ENCODE measurements at regions not wholly inside any gene's neighbourhood (a gene's known extent, or its start where the extent isn't known, plus 50 kb on each side); places are given as distances from the start of the nearest gene placed in this dataset.

DNA sequence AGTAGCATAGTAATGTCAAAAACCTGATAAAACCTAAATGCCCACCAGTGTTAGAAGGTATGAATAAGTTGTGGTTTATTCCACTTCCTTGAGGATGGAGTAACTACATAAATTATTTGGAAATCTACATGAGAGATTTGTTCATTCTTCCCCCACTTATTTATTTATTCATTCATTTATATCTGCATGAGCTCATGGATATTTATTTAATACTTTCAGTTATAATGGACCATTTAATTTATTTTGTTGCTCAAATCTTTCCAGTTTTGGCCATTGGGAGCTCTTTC lies 223.8 kb upstream of the S1PR3 start:
- DNase-seq, result no peak

DNA sequence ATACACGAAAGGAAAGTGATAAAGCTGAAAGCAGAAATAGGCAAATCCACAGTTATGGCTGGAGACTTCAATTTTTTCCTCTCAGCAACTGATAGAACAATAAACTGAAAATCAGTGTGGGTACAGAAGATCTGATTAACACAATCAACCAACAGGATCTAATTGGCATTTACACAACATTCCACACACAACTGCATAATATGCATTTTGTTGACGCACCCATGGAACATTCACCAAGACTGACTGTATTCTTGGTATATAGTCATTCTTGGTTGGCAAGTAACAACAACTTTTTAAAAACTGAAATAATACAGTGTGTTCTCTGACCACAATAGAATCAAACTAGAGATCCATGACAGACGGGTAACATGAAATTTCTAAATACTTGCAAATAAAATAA lies 218.7 kb upstream of the S1PR3 start:
- DNase-seq, result no peak

- DNase-seq, result no peak
Measured at GRCh38 chr9:88773126-88773525, 218.1 kb upstream of the S1PR3 start.

- DNase-seq, result no peak
Measured at GRCh38 chr9:88773627-88774244, 217.5 kb upstream of the S1PR3 start.

DNA sequence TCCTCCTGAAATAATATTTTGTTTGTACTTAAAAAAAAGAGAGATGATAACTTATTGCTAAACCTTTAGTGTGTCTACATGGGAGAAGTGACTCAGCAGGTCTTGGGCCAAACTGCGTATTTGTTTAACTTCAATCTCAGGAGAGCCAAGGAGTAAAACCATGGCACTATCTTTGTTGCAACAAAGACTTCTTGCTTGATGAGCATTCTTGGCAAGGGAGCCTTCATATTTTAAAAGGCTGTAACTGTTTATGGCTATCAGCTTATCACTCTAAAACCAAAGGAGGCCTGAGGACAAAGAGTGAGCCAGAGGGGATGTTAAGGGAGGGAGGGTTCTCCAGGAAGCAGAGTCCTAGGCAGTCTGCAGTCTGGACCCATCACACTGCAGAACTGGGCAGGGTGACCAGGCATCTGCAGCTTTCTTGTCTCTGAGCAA lies 216.2 kb upstream of the S1PR3 start:
- DNase-seq, result no peak

GRCh38 chr9:88775559-88775958 lies 215.7 kb upstream of the S1PR3 start:
- no peak for DNase-seq

- DNase-seq, result no peak
Measured at GRCh38 chr9:88775966-88776365, 215.3 kb upstream of the S1PR3 start.

DNA sequence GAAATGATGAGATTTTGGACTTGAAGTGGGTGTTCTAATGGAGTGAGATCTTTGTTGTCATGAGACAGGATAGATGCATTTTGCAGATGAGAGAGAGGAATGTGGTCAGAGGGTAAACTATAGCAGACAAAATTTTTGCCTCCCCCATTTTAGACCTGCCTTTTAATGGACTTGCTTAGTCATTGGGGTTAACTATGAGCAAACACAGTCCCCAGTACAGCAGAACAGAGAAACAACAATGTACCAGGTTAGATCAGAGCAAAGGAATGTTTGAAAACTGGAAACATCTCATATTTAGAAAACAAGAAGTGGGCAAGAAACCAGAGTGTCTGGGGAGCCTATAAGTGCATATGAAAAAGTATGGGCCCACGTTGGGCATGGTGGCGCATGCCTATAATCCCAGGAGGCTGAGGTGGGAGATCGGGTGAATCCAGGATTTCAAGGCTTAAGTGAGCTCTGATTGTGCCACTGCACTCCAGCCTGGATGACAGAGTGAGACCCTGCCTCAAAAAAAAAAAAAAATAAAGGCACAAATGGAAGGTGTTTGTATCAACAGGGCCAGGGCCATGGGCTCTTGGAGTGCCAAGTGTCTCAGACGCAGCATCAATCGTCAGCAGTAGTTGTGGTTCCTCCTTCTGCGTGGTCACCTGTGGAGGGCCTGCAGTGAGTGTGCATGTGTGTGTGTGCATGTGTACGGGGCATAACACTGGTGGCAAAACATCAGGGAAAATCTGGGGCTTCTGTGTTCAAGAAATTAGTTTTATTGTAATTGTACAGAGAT lies 214.4 kb upstream of the S1PR3 start:
- DNase-seq, result no peak

DNA sequence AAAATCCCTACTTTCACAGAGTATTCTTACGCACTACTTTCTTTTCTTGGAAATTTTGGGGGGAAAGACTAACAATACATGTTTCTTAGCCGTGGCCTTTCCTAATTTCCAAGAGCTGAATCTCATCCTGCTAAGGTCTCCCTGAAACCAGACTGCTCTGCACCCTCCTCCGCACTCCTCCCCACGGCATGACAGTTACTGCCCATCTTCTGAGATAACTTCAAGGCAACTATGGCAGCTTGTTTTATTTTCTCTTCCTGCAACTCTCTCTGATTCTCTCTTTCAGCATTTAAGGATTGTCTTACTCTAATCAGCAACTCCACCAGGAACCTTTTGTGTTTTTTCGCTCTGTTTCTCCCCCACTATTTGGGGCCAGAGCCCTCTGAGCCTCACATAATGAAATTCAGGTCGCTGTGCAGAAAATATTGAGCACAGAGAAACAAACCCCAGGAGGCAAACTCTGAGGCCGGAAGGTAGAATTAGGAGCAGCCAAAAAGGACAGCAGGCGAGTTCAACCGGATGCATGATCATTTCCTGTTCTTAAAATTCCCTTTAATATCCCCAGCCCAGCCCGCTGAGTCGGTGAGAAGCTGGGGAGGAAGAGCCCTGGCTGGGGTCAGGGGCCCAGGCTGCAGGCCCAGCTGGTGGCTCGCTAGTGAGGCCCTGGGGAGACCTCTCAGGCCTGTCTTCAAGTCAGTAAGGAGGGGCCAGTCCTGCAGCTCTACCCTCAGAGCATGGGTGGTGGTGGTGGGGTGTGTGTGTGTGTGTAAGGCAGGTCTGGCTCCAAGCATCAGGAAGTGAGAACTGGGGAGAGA lies 213.6 kb upstream of the S1PR3 start:
- no peak for DNase-seq

DNA sequence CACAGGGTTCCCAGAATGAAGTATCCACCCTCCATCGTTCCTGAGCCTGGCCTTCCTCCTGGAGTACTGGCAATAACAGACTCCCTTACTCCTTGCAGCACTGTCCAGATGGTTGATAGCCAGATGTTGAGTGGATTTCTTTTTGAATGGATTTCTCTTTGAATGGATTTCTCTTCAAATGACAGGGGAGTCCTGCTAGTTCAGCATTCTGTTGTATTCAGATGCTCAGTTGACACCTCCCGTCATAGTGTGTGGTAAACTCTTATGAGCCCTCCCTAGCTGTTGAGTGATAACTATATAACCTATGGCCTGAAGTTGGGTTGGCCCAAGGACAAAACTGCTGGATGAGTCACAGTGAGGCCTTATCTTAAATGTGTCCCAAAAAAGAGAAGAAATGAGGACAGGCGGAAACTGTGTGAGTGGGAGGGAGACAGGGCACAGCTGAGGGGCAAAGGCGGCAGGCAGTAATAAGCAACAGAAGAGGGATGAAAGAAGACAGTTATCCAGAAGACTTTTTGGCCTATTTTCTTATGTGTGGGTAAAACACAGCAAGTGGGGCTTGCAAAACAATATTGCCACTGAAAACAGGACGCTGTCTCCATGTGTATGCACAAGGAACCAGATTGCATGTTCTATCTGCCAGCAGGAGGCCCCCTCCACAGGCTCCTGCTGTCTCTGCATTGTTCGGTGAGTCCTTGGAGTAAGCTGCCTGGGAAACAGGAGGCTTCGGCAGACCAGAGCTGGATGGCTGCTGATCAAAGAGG lies 209.5 kb upstream of the S1PR3 start:
- no peak for DNase-seq

- DNase-seq, result no peak
Measured at GRCh38 chr9:88782931-88783710, 208.1 kb upstream of the S1PR3 start.

DNA sequence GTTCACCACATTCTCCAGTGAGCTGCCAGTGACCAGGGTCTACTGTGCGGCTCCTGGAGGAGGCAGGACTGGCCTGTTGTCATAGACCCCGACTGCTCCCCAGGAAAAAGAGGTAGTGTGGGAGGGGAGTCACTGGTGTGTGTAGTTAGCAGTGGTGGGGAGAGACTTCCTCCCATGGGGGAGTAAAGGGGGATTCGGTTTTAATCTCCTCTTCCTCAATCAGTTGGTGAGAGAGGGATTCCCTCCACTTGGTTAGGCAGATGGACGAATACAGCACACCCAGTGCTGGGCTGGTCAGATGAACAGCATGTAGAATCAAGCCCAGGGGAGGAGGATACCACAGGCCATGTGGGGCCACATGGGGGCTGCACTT lies 207.6 kb upstream of the S1PR3 start:
- DNase-seq, result no peak

DNA sequence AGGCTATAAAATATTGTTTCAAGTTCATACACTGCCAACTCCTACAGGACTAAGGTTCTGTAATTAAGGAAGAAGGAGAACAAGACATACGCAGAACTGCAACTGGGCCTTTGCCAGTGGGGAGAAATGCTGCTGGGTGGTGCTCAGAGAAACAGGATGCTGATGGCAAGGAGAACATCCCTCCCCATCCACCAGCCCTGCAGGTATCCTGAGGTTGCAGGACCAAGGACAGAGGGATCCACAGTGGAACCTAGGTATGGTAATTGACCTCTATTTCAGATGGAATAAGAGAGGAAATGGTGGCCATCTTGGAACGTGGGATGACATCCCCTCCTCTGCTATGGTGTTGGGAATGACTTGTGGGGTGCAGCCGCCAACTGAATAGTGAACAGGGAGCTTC lies 206.3 kb upstream of the S1PR3 start:
- no peak for DNase-seq

DNA sequence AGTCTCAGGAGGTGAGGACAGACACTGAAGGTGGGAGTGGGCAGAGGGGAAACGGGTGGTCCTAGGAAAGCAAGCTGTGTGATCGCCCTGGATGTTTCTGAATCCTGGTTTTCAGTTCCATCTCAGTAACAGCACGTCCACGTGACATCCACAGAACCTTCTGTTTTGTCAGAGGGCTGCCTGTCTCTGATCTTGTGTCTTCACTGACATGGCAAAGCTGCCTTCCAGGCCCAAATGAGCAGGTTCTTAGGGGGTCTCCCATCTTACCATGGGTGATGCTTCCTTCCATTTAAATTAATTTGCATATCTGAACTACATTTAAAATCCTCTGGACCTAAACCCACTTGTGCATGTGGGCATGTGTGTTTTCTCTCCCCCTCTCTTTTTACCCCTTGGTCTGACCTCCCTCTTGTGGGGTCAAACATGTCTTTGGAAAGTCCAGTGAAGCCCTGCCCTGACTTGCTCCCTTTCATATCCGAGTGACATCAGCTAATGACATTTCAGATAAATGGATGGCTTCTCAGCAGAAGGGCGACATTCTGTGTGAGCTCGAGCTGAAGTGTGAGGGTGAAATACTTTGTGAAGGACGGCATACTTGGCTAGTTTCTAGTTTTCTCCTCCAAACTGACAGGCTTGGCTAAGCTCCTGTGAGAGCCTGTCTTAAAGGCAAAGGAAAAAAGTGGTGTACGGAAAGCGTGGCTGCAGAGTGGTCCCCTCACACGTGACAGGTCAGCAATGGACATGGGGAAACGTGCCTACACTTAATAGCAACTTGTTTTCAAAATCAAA lies 204.8 kb upstream of the S1PR3 start:
- no peak for DNase-seq

- no peak for DNase-seq
Measured at GRCh38 chr9:88789785-88790184, 201.5 kb upstream of the S1PR3 start.

GRCh38 chr9:88791105-88791805 lies 200.0 kb upstream of the S1PR3 start:
- DNase-seq, result no peak

- DNase-seq, result no peak
Measured at GRCh38 chr9:88792502-88792901, 198.8 kb upstream of the S1PR3 start.

DNA sequence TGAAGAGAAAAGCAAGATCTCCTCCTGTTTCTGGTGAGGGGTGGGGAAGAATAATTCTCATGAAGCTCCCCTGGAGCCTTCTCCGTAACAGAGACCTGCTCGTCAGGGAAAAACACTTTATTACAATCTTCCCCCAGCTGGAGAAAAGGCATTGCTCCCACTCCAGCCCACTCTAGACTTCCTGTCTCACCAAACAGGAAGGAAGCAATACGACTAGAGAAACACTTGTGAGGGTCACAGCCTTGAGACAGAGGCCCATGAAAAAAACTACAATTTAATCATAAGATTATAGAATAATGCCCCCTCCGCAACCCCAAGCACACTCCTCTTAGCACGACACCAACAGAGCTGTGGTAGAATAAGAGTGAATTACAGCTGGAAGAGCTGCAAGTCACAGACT lies 197.2 kb upstream of the S1PR3 start:
- no peak for DNase-seq

DNA sequence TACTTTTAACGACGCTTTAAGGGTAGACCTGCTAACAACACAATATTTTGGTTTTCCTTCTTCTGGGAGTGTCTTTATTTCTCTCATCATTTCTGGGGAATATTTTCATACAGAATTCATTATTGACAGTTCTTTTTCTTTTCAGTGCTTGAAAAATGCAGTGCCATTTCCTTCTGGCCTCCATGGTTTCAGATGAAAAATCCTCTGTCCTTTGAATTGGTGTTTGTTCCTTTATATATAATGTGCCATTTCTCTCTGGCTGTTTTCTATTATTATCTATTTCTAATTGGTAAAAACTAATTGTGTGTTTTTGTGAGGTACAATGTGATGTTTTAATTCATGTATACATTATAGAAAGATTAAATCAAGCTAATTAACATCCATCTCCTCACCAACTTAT lies 194.3 kb upstream of the S1PR3 start:
- no peak for DNase-seq

DNA sequence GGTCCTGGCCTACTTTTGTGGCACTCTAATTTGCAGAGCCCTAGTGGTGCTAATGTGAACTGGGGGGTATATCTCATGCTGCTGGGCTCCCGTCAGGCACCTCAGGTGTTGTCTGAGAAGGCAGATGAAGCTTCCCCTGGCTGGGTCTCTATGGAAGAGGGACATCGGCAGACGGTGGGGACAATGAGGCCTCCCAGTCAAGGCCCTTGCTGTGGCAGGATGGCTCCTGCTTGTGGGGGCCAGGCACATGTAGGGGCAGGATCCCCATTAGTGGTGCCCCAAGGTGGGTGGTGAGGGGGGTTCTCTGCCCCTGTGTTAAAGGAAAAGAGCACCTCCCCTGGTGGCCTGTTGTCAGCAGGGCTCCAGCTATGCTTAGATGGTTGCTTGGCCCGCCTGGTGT lies 192.8 kb upstream of the S1PR3 start:
- no peak for DNase-seq
